SHP77 (cell line): ENCODE measurements at regions not wholly inside any gene's neighbourhood (a gene's known extent, or its start where the extent isn't known, plus 50 kb on each side); places are given as distances from the start of the nearest gene placed in this dataset.

Experiments
- DNase-seq, 2 experiments: peaks; one replicate each; lab custom pipeline; 2025; lab: John Stamatoyannopoulos, UW

GRCh38 chr10:64209561-64209960 lies 688.4 kb downstream of the REEP3 start:
- no peak for DNase-seq

- no peak for DNase-seq
These were observed 689.0 kb downstream of the REEP3 start for GRCh38 chr10:64210211-64210610.

GRCh38 chr10:64211466-64211865 lies 690.3 kb downstream of the REEP3 start:
- no peak for DNase-seq

GRCh38 chr10:64215088-64215487 lies 693.9 kb downstream of the REEP3 start:
- DNase-seq: no peak

- DNase-seq: no peak
These were observed 698.2 kb downstream of the REEP3 start for GRCh38 chr10:64219271-64220025.

- DNase-seq: no peak
These were observed 713.3 kb downstream of the REEP3 start for GRCh38 chr10:64234489-64234888.

- no peak for DNase-seq
These were observed 736.5 kb downstream of the REEP3 start for GRCh38 chr10:64257704-64258103.

- no peak for DNase-seq
These were observed 739.9 kb downstream of the REEP3 start for GRCh38 chr10:64261092-64261491.

GRCh38 chr10:64261676-64262075 lies 740.5 kb downstream of the REEP3 start:
- no peak for DNase-seq

GRCh38 chr10:64265961-64266360 lies 744.8 kb downstream of the REEP3 start:
- DNase-seq: no peak

GRCh38 chr10:64271508-64271907 lies 750.3 kb downstream of the REEP3 start:
- no peak for DNase-seq

GRCh38 chr10:64271983-64272382 lies 750.8 kb downstream of the REEP3 start:
- DNase-seq: no peak

GRCh38 chr10:64275001-64275400 lies 753.8 kb downstream of the REEP3 start:
- no peak for DNase-seq

GRCh38 chr10:64275774-64276173 lies 754.6 kb downstream of the REEP3 start:
- DNase-seq: no peak

GRCh38 chr10:64277536-64277935 lies 756.3 kb downstream of the REEP3 start:
- no peak for DNase-seq

GRCh38 chr10:64283621-64284020 lies 762.4 kb downstream of the REEP3 start:
- DNase-seq: no peak

- no peak for DNase-seq
These were observed 765.3 kb downstream of the REEP3 start for GRCh38 chr10:64286533-64286932.

GRCh38 chr10:64288404-64288803 lies 767.2 kb downstream of the REEP3 start:
- DNase-seq: no peak

GRCh38 chr10:64303566-64303965 lies 782.4 kb downstream of the REEP3 start:
- DNase-seq: no peak

GRCh38 chr10:64306729-64307327 lies 785.6 kb downstream of the REEP3 start:
- DNase-seq: no peak

GRCh38 chr10:64312876-64313275 lies 791.7 kb downstream of the REEP3 start:
- no peak for DNase-seq

GRCh38 chr10:64313967-64314366 lies 792.8 kb downstream of the REEP3 start:
- DNase-seq: no peak

GRCh38 chr10:64316416-64316815 lies 795.2 kb downstream of the REEP3 start:
- DNase-seq: no peak

- DNase-seq: no peak
These were observed 795.6 kb downstream of the REEP3 start for GRCh38 chr10:64316833-64317232.
